Stimulated activated effector memory CD8-positive, alpha-beta T cell treated with anti-CD3 and anti-CD28 coated beads, Interleukin-12 subunit alpha, Interleukin-12 subunit beta, amount 100 ng/mL, for 72 hours (primary cell): ENCODE measurements at regions not wholly inside any gene's neighbourhood (a gene's known extent, or its start where the extent isn't known, plus 50 kb on each side); places are given as distances from the start of the nearest gene placed in this dataset.

Source experiments
- ATAC-seq: fragments of 150-1000 bp; cut with Tn5 transposase; 2 replicates; pipeline ENCODE4 v1.10.0; 2021
- DNase-seq, 2 donors: peaks; one replicate each; pipeline ENCODE4 v3.0.0; 2021 to 2022; ENCODE audit warnings: low spot score in 2 of 2
- H3K27ac Mint-ChIP-seq: one replicate; pipeline ENCODE4 v1.8.0; 2022; ENCODE audit warnings: mild to moderate bottlenecking, mixed read lengths
- H3K36me3 Mint-ChIP-seq: one replicate; pipeline ENCODE4 v1.8.0; 2022; ENCODE audit warnings: mild to moderate bottlenecking, mixed read lengths
- H3K4me1 Mint-ChIP-seq: one replicate; pipeline ENCODE4 v1.8.0; 2022; ENCODE audit warnings: mixed read lengths
- H3K4me3 Mint-ChIP-seq: one replicate; pipeline ENCODE4 v1.8.0; 2022; ENCODE audit warnings: mild to moderate bottlenecking, mixed read lengths
- H3K9me3 Mint-ChIP-seq: one replicate; pipeline ENCODE4 v1.8.0; 2022; ENCODE audit warnings: mixed read lengths

DNA sequence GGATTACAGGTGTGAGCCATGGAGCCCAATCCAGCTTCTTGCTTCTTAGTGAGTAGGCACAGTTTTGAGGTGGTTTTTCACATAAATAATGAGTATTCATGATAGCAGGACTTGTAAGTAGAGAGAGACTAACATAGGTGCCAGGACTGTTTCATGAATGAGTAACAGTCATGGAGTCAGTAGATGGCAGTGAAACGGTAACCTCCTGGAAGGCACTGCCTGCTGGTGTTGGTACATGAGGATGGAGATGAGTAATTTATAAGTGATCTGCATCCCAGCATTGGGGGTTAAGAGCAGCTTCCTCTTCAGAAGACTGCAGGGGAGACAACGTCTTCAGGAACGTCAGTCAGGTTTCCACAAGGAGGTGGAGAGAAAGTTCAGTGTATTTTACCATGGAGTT is 143.8 kb downstream of the HAUS1 start:
- peaks cover 24% of the 10 kb centered on the region for H3K36me3 Mint-ChIP-seq
- H3K9me3 Mint-ChIP-seq, result peaks cover 3% of the 10 kb centered on the region
- peaks cover 38% of the 10 kb centered on the region for H3K4me1 Mint-ChIP-seq
- H3K4me3 Mint-ChIP-seq, result no peak overlapping the region
- ATAC-seq (no peak), DNase-seq (no peak)
- H3K27ac Mint-ChIP-seq, result peak overlapping the region; percentile 68

DNA sequence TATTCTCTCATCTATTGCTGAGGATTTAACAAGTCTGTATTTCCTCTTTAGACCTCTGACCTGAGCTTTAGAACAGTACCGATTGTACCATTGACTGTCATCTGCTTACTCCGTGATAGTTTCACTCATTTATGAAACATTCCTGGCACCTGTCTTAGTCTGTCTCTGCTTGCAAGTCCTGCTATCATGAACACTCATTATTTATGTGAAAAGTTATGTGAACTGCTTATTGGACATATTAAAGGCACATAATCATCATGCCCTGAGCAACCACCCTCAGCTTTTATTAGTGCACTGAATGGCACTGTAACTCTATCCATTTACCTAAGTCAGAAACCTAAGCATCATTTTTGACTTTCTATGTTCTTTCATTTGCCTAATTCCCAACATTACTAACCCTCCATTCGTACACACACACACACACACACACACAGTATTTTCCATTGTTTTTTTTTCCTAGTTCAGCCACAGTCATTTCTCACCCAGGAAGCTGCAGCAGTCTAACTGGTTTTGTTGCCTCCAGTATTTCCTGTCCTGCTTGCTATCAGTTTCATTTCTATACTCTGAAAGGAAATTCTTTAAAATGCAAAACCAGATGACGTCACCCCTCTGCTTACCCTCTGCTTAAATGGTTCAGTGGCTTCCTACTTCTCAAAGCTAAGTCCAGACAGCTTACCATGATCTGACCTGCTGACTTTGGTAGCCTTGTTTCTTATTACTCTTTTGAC is 146.1 kb downstream of the HAUS1 start:
- Mint-ChIP-seq H3K27ac (peak overlapping the region; percentile 91), H3K4me3 (peak overlapping the region; percentile 55), H3K4me1 (peaks cover 46% of the 10 kb centered on the region), H3K36me3 (peaks cover 40% of the 10 kb centered on the region), H3K9me3 (peaks cover 3% of the 10 kb centered on the region)
- peak; percentile 17 to 69 for DNase-seq
- peak; percentile 96 for ATAC-seq

DNA sequence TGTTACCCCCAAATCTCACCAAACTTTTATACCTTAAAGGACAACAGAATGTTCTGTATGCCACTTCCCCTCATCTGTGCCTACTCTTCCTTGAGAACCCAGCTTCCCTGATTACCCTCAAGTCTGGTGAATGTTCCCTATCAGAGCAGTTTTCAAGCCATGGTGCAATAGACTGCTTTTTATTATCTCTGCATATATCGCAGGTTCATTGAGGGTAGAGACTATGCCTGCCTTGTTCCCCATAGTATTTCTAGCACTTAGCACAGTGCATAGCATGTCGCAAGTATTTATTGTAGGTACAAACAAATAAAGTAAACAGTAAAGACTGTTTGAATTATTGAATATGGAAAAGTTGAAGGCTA is 146.6 kb downstream of the HAUS1 start:
- Mint-ChIP-seq H3K27ac (peak overlapping the region; percentile 91), H3K4me1 (peaks cover 49% of the 10 kb centered on the region), H3K4me3 (peak overlapping the region; percentile 55), H3K36me3 (peaks cover 45% of the 10 kb centered on the region), H3K9me3 (peaks cover 3% of the 10 kb centered on the region)
- no peak for DNase-seq
- no peak for ATAC-seq

DNA sequence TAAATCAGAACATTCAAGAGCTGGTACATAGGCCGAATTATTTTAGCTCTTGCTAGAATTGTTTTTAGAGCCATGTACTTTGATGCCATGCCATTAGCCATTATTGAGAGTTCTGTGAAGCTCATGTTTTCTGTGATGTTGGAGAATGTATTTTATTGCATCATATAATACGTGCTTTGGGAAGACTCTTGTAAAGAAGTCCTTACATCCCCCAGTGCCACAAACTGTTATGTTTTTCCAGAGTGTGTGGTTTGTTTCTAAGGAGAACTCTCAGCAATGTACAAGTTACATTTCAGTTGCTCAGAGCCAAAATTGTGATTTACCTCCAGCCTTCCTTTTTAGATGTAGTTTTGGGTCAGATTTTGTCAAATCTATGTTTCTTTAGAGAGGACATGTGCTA is 148.6 kb downstream of the HAUS1 start:
- no peak for ATAC-seq

DNA sequence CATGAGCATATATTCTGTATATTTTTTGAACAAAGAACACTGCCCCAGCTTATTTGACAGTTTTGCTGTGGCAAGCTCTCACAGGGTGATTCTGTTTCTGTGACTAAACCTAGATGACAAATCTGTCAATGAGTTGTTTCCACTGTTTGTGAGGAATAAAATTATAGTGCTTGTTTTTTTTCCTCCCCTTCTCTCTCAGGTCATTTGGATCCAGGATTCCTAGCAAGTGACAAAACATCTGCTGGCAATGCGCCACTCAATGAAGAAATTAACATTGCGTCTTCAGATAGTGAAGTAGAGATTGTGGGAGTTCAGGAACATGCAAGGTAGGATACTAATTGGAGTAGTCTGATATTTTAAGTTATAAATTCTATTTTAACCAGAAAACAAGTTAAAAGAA is 149.3 kb downstream of the HAUS1 start:
- Mint-ChIP-seq H3K27ac (peak overlapping the region; percentile 62), H3K36me3 (peaks cover 62% of the 10 kb centered on the region), H3K9me3 (peaks cover 3% of the 10 kb centered on the region), H3K4me1 (peaks cover 43% of the 10 kb centered on the region), H3K4me3 (no peak overlapping the region)
- DNase-seq (no peak), ATAC-seq (no peak)

More for the DNA sequence above, 148.6 kb downstream of the HAUS1 start:
- Mint-ChIP-seq H3K4me1 (peaks cover 50% of the 10 kb centered on the region), H3K27ac (peak overlapping the region; percentile 62), H3K36me3 (peaks cover 59% of the 10 kb centered on the region), H3K4me3 (no peak overlapping the region), H3K9me3 (peaks cover 3% of the 10 kb centered on the region)
- DNase-seq, result no peak

DNA sequence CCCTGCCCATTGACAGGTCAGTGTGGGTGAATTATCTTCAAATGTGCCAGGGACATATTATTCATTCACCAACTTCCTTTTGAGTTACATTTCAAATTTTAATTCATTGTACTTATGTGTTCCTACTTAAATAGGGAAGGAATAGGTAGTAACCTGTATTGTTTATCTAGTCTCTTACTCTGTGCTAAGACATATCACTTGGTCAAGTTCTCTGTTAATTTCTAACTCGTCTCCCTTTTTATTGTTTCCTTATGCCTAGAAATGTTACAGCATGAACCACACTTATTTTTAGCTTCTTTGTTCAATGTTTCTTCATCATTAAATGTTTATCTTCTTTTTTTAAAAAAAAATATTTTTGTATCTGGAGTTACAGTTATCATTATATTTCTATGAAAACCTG is 151.9 kb downstream of the HAUS1 start:
- Mint-ChIP-seq H3K4me3 (no peak overlapping the region), H3K36me3 (peaks cover 45% of the 10 kb centered on the region), H3K9me3 (no peaks in the 10 kb centered on the region), H3K27ac (no peak overlapping the region), H3K4me1 (peaks cover 34% of the 10 kb centered on the region)
- ATAC-seq, result no peak
- DNase-seq, result no peak

DNA sequence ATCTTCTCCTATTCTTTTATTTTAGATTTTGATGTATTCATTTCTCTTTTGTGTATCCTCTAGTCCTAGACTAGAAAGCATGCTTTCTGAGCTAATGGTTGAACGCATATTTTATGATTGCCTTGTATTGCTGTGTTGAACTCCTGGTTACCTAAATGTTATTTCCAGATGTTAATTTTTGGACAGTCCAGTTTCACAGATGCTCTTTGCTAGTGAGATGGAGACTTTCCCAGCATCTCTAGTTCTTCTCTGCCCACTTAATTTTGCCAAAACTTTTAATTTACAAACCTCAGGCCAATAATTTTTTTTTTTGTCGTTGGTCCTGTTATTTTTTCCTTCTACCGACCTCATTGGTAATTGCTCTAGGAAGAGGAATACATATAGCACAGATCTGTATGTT is 153.2 kb downstream of the HAUS1 start:
- Mint-ChIP-seq H3K36me3 (peaks cover 47% of the 10 kb centered on the region), H3K4me1 (peaks cover 33% of the 10 kb centered on the region), H3K9me3 (no peaks in the 10 kb centered on the region), H3K27ac (no peak overlapping the region), H3K4me3 (no peak overlapping the region)
- DNase-seq, result no peak
- no peak for ATAC-seq

DNA sequence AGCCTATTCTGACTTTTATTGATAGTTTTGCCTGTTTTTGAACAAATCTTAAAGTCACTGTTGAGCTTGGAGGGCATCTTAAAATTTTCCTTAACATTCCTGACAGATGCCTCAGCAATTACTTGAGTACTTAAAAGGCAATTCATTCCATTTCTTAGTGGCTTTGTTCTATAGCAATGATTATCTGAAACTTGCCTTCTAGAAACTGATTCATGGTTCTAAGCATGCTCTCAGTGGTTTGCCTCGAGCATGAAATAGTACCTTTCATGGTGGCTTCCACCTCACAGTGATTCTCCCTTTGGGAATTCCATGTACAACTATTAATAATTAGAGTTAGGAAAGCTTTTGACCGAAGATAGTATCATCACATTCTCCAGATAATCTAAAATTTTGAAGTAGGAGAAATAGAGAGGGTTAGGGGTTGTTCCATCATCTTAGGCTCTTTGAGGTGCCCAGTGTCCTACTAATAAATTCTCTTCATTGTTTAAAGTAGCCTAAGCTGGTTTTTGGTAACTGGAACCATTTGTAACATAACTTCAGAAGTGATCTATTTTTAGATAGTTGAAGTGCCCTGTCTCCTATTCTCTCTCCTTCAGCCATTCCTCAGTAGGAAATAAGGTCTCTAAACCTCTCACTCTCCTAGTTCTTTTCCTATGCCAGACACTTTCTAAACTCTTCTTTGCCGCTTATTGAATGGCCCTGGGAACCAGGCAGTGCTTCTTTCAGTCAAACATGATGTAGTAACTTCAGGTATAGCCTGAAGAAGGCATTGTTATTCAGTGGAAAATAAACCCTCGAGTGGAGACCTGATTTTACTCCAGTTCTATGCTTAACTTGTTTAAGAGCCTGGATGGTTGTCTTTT is 156.1 kb downstream of the HAUS1 start:
- Mint-ChIP-seq H3K4me3 (no peak overlapping the region), H3K9me3 (no peaks in the 10 kb centered on the region), H3K27ac (peak overlapping the region; percentile 9), H3K4me1 (peaks cover 28% of the 10 kb centered on the region), H3K36me3 (peaks cover 58% of the 10 kb centered on the region)
- DNase-seq (no peak), ATAC-seq (no peak)

DNA sequence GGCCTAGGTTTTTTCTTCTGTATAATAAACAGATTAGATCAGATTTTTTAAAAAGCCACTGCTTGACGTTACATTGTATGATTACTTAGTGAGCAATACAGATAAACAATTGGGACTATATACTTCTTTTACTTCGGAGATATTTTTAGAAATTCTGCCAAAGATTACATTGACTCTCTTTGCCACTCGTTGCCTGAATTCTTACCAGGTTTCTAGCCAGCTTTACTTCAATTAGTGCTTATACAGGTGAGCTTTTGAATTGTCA is 156.6 kb downstream of the HAUS1 start:
- Mint-ChIP-seq H3K4me1 (peaks cover 28% of the 10 kb centered on the region), H3K36me3 (peaks cover 58% of the 10 kb centered on the region), H3K27ac (peak overlapping the region; percentile 9), H3K4me3 (no peak overlapping the region), H3K9me3 (no peaks in the 10 kb centered on the region)
- no peak for DNase-seq
- no peak for ATAC-seq

DNA sequence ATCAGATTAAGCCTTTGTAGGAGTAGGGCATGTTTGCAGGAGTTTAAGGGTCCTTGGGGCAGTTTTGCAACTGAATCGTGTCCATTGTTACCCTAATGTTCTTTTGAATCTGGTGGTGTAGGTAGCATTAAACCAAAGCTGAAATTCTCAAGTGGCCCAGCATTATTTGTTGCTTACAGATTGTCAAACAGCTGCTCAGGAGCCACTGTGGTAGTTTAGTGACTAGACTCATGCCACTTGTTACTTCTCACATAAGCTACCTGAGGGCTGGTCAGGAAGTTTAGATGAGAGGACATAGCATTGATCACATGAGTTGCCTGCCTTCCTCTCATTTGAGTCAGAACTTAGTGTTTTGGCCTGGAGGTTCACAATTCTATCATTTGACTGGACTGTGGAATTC is 157.6 kb downstream of the HAUS1 start:
- Mint-ChIP-seq H3K27ac (peak overlapping the region; percentile 12), H3K4me1 (peaks cover 26% of the 10 kb centered on the region), H3K36me3 (peaks cover 57% of the 10 kb centered on the region), H3K9me3 (no peaks in the 10 kb centered on the region), H3K4me3 (no peak overlapping the region)
- no peak for DNase-seq
- no peak for ATAC-seq

DNA sequence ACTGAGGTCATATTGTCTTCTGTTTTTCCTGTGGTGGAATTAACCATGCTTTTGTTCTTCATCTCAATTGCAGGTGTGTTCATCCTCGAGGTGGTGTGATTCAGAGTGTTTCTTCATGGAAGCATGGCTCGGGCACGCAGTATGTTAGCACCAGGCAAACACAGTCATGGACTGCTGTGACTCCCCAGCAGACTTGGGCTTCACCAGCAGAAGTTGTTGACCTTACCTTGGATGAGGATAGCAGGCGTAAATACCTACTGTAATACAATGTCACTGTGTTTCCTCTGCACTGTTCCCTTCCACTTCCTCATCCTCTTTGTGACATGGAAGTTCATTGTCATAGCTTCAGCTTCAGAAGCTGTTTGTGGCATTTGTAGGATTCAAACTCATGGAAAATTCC is 158.7 kb downstream of the HAUS1 start:
- Mint-ChIP-seq H3K9me3 (no peaks in the 10 kb centered on the region), H3K4me1 (peaks cover 26% of the 10 kb centered on the region)

DNA sequence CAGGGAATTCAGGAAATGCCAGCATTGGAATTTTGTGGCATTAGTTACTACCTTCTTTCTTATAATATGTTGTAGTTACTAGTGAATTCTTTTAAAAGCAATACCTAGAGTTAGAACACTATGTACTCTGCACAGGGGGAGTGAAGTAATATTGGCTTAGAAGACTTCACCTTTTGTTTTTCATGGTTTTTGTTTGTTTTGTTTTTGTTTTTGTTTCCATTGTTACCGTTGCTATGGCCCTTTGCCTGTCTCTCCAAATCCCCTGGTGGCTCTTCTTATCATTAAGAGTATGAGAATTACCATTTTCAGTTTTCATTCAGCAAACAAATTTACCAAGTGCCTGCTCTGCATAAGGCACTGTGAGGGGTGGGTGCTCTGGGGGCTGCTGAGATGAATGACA is 160.1 kb downstream of the HAUS1 start:
- peaks cover 24% of the 10 kb centered on the region for H3K4me1 Mint-ChIP-seq
- H3K4me3 Mint-ChIP-seq, result no peak overlapping the region
- DNase-seq, result no peak
- peaks cover 59% of the 10 kb centered on the region for H3K36me3 Mint-ChIP-seq
- no peaks in the 10 kb centered on the region for H3K9me3 Mint-ChIP-seq
- ATAC-seq, result peak; percentile 54
- H3K27ac Mint-ChIP-seq, result peak overlapping the region; percentile 1

More for the DNA sequence above, 158.7 kb downstream of the HAUS1 start:
- no peak for ATAC-seq
- Mint-ChIP-seq H3K36me3 (peaks cover 57% of the 10 kb centered on the region), H3K27ac (peak overlapping the region; percentile 12), H3K4me3 (no peak overlapping the region)
- no peak for DNase-seq

DNA sequence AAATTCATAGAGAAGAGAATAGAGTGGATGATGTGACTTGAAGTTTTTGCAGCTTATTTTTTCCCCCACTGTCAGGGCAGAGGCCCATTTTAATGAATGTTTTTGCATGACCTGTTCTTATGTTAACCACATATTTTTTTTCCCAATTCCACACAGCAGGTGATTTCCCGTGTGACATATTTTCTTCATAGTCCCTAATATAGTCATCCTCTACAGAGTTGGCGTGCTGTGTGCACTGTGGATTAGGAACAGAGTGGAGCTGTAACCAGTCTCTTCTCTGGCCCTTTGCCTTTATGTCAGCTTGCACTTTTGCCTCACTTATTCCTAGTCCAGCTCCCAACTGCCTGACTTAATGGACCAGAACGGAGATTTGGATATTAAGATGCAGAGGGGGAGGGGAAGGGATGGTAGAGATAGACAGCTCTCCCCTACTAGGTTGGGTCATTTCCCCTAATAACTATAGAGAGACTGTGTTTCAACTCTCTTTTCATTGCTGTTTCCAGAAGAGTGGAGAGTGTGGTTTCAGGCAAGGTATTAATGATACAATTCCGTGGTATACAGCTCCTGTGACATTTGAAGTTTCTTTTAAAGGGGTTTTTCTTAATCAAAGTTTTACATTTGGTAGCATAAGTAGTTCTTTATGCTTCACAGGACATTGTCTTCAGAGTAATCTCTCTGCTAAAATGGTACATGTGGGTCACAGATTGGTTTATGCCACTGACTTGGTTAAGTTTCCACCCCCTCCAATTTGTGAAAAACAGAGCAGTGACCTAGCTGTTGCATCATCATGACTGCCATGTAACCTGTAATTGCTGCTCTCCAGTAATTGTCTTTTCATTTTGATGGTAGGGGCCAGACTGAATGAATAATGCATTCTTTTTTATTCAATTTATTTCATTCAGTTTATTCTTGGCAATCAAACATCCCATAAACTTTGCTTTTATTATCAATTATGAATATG is 161.3 kb downstream of the HAUS1 start:
- ATAC-seq (peak; percentile 70), DNase-seq (no peak)
- H3K36me3 Mint-ChIP-seq, result peaks cover 62% of the 10 kb centered on the region
- H3K9me3 Mint-ChIP-seq, result no peaks in the 10 kb centered on the region
- no peak overlapping the region for H3K4me3 Mint-ChIP-seq
- peak overlapping the region; percentile 72 for H3K27ac Mint-ChIP-seq
- peaks cover 12% of the 10 kb centered on the region for H3K4me1 Mint-ChIP-seq

DNA sequence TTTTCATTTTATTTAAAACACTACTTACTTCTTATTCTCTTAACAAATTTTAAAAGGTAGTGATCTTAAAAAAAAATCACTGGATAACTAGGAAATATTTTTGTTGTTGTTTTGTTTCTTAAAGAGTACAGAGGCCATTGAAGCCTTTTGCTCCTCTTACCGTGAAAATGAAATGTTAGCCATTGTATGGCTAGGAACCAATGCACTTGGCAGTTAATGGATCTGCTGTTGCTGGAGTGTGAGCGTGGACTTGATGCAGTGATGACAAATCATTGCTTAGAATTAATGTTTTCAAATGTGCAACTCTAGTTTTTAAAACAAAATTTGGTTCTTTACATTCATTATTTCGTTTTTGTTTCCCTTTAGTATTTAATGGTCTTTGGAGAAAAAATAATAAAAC is 162.3 kb downstream of the HAUS1 start:
- no peak overlapping the region for H3K4me3 Mint-ChIP-seq
- H3K27ac Mint-ChIP-seq, result no peak overlapping the region
- H3K36me3 Mint-ChIP-seq, result peaks cover 62% of the 10 kb centered on the region
- H3K9me3 Mint-ChIP-seq, result no peaks in the 10 kb centered on the region
- DNase-seq (no peak), ATAC-seq (no peak)
- H3K4me1 Mint-ChIP-seq, result peaks cover 8% of the 10 kb centered on the region

DNA sequence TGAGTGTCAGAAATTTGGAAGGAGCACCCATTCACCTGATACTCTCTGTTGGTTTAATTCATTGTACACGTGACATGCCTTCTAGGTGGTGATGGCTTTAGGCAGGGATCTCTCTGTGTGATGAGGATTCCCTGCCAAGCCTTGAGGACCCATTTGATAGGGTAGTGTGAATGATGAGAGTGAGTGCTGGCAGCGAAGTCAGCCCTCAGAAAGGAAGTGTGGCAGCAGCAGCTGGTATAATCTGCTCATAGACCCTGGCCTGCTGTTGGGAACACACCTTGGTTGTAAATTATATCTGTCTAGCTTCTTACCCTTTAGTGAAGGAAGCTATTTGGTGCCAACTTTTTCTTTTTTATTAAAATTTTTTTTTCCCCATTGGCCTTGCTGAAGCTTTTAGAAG is 164.5 kb downstream of the HAUS1 start:
- peaks cover 8% of the 10 kb centered on the region for H3K4me1 Mint-ChIP-seq
- H3K9me3 Mint-ChIP-seq, result no peaks in the 10 kb centered on the region
- no peak for DNase-seq
- ATAC-seq, result no peak
- H3K4me3 Mint-ChIP-seq, result no peak overlapping the region
- peaks cover 47% of the 10 kb centered on the region for H3K36me3 Mint-ChIP-seq
- no peak overlapping the region for H3K27ac Mint-ChIP-seq
